Activated CD4-positive, alpha-beta T cell treated with anti-CD3 and anti-CD28 coated beads, Interleukin-2, amount 50 U/mL, for 4 hours (primary cell): ENCODE measurements at regions not wholly inside any gene's neighbourhood (a gene's known extent, or its start where the extent isn't known, plus 50 kb on each side); places are given as distances from the start of the nearest gene placed in this dataset.

ENCODE experiments used
- DNase-seq, 2 experiments: peaks; one replicate each; pipeline ENCODE4 v3.0.0-alpha.2; 2020

DNA sequence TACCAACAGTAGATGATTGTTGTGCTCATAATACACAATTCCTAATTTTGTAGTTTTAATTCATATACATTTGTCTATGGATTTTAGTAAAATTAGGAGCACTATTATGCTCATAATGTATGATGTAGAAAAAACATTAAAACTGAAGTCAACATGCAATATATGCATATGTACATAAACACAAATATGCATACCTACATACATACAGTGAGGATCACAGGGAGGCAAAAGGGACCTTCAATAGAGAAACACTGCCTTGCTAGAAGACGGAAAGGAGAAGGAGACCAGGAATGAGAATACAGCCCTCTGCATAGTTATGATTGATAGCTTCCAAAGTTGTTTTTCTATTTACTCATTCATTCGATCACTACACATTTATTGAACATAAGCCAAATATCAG lies 606.5 kb downstream of the LMO4 start:
- DNase-seq, result no peak

DNA sequence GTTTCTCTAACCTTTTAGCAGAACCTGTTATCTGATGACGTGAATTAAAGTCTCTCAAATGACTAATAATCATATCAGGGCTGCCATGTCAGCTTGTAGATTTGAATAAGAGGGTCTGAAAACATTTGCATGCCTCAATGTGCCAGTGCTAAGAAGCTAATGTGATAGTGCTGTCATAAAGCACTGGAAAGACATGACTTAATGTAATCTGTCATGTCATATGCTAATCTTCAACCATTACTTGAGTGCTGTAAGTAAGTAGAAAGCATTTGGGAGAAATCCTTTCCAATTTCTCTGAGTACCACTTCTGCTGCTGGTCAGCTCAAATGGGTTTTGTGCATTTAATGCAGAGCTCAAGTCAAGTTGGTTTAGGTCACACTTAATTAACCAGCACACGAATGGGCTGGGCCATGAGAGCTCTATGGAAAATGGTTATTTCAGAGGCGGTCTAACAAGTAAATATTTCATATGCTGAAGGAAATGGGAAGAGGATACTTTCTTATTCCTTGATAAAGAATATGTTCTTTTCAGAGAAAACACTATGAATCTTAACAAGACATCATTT lies 609.2 kb downstream of the LMO4 start:
- no peak for DNase-seq

DNA sequence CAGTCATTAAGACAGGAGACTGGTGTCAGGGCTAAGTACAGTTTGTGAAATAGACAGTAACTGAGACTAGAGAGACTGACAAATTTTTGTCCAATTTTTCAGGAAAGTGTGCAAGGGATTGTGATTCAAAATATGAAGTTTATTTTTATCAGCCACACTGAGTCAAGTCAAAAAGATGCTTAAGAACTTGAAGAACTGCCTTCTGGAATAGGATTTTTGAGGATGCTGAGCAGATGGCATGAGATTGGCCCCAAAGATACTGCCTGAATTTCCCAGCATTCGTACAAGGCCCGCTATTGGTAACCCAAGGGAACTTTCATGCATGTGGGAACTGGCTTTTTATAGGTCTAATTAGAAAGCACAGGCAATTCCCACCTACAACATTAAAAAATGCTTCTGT lies 610.0 kb downstream of the LMO4 start:
- DNase-seq, result no peak

DNA sequence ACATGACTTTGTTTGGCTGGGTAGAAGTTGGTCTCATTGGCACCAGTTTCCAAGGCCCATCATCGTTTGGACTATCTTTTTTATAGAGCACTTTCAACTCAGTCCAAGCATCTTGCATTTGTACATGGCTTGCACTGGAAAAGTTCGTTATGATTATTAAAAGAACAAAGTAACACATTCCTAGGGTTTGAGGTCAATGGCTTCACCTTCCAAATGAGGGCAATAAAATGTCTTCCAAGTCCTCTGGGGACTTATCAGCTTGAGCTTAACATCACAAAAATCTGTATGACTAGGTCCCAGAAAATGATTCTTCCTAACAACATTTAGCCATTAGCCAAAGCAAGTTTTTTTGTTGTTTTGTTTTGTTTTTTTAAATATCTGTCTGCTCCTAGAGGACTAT lies 610.8 kb downstream of the LMO4 start:
- DNase-seq, result no peak

DNA sequence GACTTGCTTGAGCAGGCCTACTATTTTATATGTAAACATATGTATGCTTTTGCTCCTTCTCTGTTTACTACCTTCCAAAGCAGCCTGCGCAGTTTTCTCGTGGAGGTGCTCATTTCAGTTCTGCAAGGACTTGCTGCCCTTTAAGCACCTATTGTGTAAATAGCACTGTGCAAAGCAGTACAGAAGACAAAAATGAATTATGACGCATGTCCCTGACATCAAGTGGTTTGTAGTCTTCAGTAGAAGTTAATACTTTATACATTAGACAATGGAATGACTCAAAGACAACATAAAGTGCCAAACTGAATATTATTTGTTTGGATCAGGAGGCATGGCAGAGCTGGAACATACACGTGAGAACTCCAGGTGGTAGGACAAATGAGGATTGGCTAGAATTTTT lies 611.7 kb downstream of the LMO4 start:
- DNase-seq, result no peak

DNA sequence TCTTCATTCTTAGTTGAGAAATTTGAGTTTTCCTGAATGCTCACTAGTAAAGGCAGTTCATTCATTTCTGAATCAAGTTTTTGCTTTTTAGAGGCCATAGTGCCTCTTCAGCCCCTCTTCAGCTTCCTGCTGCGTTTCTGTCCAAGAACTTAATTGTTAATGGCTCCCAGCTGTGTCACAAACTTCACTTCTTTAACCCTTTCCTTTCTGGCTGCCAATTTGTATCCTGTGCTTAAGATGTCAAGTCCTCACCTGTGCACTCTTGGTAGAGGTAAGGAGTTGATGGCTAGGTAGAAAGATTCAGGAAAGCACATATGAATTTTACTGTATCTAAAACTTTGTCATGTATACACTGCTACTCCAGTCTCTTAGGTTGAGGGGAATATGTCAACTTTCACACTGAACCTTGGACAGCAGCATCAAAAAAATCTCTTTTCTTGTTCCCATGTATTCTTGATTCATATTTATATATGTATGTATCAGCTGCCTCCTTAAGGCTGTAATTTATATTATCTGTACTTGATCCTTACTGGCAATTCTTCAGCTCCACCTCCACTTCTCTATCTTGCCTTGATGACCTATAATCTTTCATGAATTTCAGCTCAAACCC lies 612.8 kb downstream of the LMO4 start:
- no peak for DNase-seq

DNA sequence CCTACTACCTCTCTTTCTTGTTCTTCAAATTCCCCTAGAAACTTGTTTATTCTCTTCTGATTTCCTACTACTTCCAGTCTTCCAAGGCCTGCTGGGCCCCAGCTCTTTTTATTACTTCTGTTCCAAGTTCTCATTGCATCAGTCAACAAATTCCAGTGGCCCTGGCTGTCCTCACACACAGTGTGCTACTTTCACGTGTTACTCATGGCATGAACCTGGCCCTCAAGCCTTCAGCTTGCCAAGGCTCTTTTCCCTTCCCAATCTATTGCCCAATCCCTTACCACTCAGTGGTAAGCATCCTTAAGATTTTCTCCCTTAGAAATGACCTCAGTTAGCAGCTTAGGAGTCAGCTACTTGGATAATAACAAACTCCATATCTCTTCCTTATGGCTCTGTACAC lies 613.5 kb downstream of the LMO4 start:
- no peak for DNase-seq

DNA sequence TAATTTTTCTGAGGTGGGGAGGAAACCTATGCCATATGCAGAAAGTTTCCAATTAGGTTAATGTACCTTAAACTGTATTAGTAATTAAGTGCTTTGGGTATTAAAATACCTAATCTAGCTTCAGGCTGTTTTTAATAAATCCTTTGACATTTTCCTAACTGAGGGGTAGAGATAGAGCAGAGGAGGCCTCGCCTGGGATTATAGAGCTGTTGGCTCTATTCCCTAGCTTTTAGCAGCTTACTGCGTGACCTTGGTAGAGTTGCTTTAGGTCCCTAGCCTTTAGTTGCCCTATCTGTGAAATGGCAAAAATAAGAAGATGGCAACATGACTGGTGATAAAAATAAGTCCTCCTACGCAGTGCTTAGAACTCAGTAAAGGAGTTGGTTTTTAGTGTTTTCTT lies 621.0 kb downstream of the LMO4 start:
- DNase-seq, result no peak

DNA sequence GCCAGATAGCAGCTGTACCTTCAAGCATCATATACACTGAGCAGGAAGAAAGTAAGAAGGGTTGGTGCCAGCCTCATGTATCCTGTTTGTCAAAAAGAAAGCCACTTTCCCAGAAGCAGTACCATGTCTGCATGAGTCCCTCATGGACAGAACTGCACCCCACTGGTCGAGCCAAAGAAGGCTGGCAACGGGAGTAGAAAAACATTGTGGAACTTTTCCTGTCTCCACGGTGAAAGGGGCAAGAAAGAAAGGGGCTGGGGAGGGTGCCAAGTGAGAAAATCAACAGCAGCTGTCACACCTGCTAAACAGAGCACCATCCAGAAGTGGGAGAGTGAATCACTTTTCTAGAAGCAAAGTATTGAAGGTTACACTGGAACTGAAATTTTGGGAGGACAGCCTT lies 621.7 kb downstream of the LMO4 start:
- no peak for DNase-seq

DNA sequence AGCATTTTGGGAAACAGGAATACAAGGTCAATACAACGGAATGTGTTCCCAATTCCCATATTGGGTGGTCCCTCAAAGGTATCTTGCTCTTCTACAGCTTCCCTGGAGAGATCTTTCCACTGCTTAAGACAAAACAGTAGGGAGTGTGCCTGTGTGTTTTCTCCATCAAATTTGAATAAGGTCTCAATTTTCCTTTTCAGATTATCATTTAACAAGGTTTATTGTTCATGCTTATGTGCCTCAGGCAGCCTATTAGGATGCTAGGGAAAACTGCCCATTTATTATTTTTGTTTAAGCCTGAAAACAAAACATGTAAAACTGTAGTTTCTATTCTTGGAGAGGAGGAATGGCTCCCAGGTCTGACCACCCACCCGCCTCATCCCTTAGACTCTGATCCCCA lies 622.7 kb downstream of the LMO4 start:
- no peak for DNase-seq

DNA sequence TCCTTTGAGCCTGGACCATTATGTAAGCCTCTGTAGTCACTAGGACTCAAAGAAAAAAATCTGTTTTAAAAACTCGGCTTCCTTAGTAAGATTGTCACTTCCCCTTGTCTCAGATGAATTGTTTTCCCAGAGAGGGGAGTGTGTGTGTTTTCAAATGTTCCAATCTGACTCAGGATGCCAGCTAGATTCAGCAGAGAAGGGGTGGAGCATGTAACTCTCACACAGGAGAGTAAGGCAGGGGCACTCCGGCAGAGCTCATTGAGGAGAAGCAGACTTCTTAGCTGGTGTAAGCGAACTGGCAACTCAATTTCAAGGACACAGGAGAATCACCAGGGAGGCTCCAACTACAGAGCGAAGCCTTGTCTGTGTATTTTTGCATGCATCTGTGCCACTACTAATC lies 623.2 kb downstream of the LMO4 start:
- DNase-seq, result no peak

DNA sequence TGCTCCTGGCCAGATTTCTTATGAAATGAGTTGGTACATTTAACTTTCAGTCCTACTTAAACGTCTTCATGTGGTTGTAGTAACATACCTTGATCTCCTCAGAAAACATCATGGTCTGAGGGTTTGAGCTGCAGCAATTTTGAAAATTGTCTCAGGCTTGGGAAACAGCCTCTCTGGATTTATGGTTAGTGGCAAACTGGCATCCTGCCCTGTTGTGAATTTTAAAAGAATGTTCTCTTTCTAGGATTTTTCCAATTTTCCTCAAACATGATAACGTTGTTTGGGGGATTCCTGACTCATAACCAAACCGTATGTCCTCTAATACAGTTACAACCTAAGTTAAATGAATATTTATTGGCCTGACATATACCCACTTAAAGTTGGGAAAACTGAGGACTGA lies 624.4 kb downstream of the LMO4 start:
- no peak for DNase-seq

DNA sequence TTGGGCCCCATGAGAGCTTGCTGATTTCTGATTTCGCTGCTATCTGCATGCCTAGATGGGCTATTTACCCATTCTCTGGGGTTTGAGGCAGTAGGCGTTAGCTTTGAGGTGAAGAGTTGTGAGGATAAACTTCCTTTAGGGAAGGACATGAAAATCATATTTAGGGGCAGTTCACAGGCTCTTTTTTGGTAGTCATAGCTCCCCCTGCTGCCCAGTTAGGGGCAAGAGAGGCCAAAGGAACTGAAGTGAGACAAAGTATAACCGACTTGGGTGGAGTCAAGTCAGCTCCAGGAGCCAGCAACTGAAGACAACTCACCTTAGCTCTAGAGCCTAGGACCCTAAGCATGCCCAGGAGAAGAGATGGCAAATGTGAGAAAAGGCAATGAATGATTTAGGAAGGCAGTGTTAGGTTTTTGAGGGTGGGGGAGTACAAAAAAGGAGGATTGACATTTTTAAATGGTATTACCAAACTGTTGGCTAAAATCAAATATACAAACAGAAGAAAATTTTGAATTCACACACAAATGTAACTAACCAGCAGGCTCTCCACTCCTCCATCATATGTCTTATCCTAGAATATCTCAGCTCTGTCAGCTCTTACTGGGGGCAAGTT lies 625.2 kb downstream of the LMO4 start:
- peak; percentile 24 to 38 for DNase-seq

DNA sequence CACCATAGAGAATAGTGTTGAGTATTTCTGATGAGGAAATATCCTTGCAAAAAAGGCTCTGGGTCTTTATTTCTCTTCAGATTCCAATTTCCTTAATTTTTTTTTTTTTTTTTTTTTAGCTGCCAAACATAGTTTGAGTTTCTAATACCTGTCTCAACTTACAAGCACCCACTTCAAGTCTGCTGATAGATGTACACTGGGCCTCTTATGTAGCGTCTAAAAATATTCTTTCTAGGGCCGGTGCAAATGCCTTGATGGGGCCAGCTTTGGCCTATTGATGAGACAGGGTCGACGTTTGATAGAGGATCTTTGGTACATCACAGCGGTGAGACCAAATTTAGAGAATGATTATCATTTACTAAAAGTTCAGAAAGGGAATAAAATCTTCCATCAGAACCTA lies 626.4 kb downstream of the LMO4 start:
- DNase-seq, result no peak

DNA sequence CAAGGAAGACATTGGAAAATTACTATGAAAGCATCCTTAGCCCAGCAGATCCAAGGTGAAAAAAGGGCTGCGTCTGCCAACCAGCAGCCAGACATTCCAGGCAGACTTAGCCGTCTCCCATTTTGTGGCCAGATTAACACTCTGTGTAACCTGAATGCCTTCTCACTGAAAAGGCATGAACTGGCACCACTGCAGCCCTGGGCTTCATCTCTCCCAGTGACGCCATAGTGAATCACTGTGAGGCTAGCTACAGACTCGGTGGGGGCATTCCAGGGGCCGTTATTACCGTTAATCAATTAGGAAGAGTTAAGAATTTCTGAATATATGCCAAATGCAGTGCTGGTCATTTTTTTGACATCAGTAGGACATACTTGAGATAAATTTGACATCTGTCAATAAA lies 627.4 kb downstream of the LMO4 start:
- no peak for DNase-seq

DNA sequence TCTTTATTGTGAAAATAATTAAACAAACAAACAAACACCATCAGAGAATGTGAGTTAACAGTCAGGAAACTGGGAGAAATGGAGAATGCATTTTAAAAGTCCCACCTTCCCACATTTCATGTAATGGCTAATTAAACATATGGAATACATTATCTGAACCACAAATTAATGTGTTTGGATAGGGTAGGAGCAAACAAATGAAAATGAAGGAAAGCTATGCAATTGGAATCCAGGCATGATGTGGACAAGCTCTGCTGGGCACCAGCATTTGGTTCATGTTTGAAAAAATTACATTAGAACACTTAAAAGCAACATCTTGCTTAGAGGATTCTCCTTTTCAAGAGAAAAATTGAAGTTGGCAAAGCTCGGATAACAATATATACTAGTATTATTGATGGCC lies 628.1 kb downstream of the LMO4 start:
- DNase-seq, result no peak

DNA sequence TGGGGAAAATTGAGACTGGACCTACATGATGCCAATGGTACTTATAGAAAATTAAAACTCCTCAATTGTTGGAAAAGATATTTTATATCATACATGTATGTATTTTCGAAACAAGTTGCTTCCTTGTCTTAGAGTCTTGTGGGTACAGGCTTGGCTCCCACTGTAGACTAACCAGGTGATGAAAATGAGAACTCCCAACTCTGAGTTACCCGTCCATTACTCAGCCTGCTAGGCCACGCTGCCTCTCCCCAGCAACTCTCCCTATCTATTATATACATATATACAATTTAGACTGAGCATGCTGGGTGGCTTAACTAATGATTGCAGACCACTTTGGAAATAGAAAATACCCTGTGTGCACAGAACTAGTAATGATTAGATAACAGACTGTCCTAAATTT lies 628.7 kb downstream of the LMO4 start:
- DNase-seq, result no peak

DNA sequence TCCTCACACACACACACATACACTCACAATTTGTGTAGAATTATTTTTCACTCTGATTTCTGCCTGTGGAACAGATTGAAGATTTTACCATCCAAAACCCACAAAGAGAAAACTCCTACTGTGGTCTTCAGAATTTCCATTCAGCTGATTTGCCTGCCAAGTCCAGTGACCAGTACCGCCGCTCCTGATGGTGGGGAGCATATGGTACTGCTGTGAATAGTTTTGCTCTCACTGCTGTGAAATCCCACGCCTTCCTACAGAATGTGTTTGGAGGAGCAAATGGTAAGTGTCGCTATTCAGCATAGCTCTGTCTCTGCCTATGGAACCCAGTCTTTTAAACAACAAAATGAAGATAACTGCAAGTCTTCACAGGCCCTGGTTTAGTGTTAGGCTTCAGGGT lies 629.5 kb downstream of the LMO4 start:
- DNase-seq, result no peak

DNA sequence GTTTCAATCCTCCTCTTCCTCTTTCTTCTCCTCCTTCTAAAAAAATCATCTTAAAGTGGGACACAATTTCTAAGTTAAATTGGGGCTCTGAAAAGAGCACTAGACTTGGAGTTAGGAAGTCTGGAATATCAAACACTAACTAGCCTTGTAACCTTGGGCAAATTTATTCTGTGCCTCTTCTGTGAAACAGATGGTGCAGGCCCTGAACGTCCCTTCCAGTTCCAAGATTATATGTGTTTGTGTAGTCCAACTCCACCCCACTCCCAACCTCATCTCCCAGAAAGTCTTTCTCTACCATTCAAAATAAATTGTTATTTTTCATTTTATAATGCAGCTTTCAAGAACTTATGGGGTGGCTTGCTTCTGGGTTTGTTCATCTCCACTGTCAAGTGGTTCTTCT lies 630.0 kb downstream of the LMO4 start:
- no peak for DNase-seq

DNA sequence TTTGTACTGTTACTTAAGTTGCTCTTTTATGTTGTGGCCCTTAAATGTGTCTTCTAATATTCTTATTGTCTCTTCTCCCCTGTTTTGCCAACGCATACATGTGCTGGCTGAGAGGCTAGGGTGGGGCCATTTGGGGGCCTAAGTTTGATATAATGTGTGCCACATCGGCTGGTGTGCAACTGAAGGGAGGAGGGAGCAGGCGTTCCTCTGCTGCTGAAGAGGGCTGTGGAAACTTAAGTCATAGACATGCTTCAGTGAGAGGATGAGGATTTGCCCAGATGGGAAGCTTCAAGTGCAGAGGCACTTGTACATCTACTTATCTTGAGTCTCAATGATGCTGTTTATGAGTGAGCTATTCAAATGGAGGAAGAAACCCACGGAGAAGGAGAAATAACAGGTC lies 630.6 kb downstream of the LMO4 start:
- DNase-seq, result no peak

DNA sequence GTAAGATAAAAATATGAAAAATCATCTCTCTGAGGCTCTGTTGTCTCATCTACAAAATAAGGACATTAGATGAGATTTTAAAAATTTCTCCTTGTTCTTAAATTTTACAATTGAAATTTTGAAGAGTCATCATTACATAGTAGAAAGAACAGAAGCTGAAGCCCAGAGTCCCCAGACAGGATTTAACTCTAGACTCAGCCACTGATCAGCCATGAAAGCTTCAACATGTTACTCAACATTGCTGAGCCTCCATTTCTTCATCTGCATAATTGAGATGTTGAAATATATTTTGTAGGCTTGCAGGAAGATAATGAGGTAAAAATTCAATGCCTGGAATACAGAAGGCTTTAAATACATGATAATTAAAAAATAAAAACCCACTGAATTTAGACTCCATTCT lies 633.3 kb downstream of the LMO4 start:
- no peak for DNase-seq

DNA sequence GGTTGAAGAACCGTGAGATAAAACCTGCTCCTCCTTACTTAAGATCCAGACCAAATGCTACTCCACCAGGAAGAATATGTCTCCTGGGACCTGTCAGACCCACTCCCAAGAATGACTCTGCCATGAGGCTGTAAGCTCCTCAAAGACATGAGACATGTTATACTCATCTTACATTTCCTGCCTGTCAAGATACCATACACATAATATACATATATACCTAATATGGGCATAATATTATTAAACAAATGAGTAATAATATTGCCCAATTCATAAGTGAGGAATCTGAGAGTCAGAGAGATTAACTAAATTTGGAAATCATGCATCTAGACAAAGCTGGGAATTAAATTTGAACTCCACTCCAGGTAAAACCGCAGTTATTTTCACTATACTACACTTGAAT lies 634.9 kb downstream of the LMO4 start:
- no peak for DNase-seq

DNA sequence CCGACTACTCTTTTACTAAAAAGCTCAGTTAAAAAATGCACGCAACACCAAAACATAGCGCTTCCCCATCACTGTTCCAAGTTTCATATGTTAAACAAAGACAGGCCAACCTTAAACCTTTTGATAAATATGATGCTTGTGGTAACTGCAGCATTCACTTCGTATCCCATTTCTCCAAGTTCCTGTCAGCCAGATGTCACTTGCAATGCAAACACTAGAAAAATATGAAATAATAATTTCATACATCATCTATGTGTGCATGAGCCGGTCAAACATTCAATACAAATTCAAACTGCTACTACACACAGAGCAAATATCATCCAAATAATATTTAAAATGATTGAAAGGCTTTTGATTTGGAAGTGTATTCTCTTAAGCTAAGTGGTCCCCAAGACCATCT lies 636.5 kb downstream of the LMO4 start:
- DNase-seq, result no peak

DNA sequence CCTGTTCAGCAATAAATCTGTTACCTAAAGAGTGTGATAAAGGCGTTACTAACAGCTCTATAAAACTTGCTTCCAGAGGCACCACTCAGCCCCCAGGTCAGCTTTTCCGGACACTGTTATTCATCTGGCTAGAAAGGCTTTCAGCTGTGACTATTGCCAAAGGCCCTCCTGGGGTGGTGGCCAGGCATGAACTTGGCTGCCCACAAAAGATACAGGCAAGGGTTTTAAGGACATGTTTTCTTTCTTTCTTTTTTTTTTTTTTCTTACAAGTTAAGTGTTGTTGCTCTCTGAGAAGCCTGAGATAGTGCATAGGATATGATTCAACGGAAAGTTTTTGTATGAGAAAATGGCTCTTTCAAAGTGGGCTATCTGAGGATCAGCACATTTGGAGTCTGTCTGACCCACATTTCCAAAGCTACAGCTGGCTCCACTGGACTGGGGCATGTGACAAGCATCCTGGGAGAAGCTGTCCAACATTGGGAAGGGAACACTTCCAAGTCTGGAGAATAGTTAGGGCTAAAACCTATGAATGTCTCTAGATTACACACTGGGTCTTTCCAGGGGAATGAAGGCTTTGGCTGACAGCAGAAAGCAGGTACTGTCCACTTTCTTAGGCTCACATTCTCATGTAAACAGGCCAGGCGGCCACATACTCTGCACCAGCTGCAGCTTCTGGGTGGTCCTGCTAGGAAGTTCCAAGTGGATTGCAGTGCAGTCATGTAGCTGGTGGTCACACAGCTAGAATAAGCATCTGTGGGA lies 639.7 kb downstream of the LMO4 start:
- DNase-seq, result no peak
